Spleen (tissue), 7 donors: ENCODE measurements at regions not wholly inside any gene's neighbourhood (a gene's known extent, or its start where the extent isn't known, plus 50 kb on each side); places are given as distances from the start of the nearest gene placed in this dataset.

Source experiments
- POLR2AphosphoS5 ChIP-seq, 3 donors: sonication (generic); formaldehyde crosslinking; IDR thresholded peaks; one replicate each; pipeline ENCODE4 v1.5.1; 2017; ENCODE audit warnings: antibody characterized with exemption in 3 of 3
- TF ChIP-seq, protein P1 (sequence below), 11 experiments: fragments of 200-600 bp in 7 of 11; fragments of 450-650 bp in 4 of 11; sonication (generic) in 4 of 11; IDR thresholded peaks in 8 of 11; conservative IDR thresholded peaks in 3 of 11; 1 replicate in 7 of 11; 2 replicates in 4 of 11; pipeline versions ENCODE4 v1.4.0 to v1.8.0; 2016 to 2021; ENCODE audit warnings: antibody characterized with exemption in 11 of 11, inconsistent platforms in 4 of 11, mild to moderate bottlenecking in 1 of 11
- donor health status: DM: no; HTN: no; CAD: no; lungs with moderate emphysema.
- donor health status: DM: no; HTN: no; CAD: no.
- donor health status: DM: no; HTN: no; CAD: no.

DNA sequence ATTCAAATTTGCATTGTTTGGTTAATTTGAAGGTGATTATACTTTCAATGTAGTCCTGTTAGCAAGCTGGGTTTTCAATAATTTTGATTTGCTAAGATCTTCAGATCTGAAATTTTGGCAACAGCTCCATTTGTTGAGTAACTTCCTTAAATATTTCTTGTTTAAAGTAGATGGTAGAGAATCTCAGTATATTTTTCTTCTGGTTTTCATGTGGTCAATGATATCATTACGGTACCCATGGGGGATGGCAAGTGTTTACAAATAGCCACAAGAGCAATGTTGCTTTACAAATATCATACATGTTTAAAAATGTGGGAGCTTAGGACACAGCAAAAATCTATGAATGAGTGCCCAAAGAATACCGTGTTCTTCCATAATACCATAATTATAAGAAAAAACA, 175.9 kb downstream of the IFI44 start:
- TF ChIP-seq, protein P1, sequence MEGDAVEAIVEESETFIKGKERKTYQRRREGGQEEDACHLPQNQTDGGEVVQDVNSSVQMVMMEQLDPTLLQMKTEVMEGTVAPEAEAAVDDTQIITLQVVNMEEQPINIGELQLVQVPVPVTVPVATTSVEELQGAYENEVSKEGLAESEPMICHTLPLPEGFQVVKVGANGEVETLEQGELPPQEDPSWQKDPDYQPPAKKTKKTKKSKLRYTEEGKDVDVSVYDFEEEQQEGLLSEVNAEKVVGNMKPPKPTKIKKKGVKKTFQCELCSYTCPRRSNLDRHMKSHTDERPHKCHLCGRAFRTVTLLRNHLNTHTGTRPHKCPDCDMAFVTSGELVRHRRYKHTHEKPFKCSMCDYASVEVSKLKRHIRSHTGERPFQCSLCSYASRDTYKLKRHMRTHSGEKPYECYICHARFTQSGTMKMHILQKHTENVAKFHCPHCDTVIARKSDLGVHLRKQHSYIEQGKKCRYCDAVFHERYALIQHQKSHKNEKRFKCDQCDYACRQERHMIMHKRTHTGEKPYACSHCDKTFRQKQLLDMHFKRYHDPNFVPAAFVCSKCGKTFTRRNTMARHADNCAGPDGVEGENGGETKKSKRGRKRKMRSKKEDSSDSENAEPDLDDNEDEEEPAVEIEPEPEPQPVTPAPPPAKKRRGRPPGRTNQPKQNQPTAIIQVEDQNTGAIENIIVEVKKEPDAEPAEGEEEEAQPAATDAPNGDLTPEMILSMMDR (IDR thresholded peaks at IDR 0.05 in 8 of 11, conservative IDR thresholded peaks at IDR 0.05 in 3 of 11) = no peak
- TF ChIP-seq POLR2AphosphoS5 (IDR thresholded peaks at IDR 0.05) = no peak
